ENCODE measurements at regions not wholly inside any gene's neighbourhood (a gene's known extent, or its start where the extent isn't known, plus 50 kb on each side); places are given as distances from the start of the nearest gene placed in this dataset.

- no peak for TF ChIP-seq POLR2A (IDR thresholded peaks at IDR 0.05; ENCODE audit: low read depth, low read length)
- no peak for TF ChIP-seq CTCF (IDR thresholded peaks at IDR 0.05; ENCODE audit: extremely low read depth in 1 of 2, insufficient read depth in 1 of 2, low read depth in 1 of 2, low read length in 2 of 2)
- no peak for TF ChIP-seq MAX (IDR thresholded peaks at IDR 0.05; ENCODE audit: insufficient read depth, insufficient read length)
- TF ChIP-seq POLR2AphosphoS5 (IDR thresholded peaks at IDR 0.05; ENCODE audit: insufficient read depth, low read depth, low read length): no peak
- TF ChIP-seq EZH2 (IDR thresholded peaks at IDR 0.05; ENCODE audit: borderline replicate concordance, low read depth, low read length, severe bottlenecking): no peak
Observed at GRCh38 chr7:94228223-94228622, 166.5 kb upstream of the COL1A2 start.
